ENCODE measurements at regions not wholly inside any gene's neighbourhood (a gene's known extent, or its start where the extent isn't known, plus 50 kb on each side); places are given as distances from the start of the nearest gene placed in this dataset.

DNA sequence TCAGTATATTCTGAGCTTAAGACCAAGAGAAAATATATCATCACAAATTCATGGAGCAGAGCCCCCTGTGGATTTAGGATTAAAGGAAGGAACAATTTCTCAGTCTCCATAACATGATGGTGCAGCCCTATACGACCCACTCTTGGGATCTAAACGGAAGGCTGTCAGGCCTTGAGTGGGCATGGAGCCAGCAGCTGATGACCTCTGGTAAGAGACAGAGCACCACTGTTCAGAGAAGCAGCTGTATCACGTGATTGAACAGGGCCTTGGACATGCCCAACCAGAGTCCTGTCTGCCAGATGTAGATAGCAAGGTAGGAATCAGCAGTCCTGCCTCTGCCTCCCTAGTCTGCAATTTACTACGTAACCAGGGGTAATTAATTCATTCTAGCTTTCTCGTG, 259.4 kb upstream of the POU3F2 start:
- TF ChIP-seq, protein P1, sequence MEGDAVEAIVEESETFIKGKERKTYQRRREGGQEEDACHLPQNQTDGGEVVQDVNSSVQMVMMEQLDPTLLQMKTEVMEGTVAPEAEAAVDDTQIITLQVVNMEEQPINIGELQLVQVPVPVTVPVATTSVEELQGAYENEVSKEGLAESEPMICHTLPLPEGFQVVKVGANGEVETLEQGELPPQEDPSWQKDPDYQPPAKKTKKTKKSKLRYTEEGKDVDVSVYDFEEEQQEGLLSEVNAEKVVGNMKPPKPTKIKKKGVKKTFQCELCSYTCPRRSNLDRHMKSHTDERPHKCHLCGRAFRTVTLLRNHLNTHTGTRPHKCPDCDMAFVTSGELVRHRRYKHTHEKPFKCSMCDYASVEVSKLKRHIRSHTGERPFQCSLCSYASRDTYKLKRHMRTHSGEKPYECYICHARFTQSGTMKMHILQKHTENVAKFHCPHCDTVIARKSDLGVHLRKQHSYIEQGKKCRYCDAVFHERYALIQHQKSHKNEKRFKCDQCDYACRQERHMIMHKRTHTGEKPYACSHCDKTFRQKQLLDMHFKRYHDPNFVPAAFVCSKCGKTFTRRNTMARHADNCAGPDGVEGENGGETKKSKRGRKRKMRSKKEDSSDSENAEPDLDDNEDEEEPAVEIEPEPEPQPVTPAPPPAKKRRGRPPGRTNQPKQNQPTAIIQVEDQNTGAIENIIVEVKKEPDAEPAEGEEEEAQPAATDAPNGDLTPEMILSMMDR (IDR thresholded peaks at IDR 0.05) = no peak
- Histone ChIP-seq H3K9me3 (no peaks in the 10 kb centered on the region), H3K36me3 (ENCODE audit: low read depth) (no peaks in the 10 kb centered on the region), H3K4me3 (no peak overlapping the region), H3K4me1 (ENCODE audit: low read depth) (peaks cover 18% of the 10 kb centered on the region)
- DNase-seq = peak; percentile 47 to 62 (median 52)
- intact Hi-C loops (cut with DNase I, micrococcal nuclease) = no loop called here
- peak; percentile 67 for ATAC-seq

DNA sequence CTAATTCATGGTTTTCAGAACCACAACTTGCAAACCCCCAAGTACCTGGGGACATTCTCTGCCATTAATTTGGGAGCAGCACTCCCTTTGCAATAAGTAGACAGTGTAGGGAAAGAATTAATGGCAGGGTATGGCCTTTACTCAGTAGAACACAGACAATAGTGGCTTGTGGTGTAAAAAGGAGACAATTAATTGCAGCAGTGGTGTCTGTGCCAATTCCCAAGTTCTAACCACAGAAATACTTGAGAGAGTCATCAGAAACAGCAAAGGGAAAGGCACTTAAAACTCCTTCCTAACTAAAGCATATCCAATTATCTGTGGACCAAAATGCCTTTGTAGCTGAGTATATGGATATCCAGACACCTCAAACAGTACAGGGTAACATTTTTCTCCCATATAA, 257.6 kb upstream of the POU3F2 start:
- Histone ChIP-seq H3K36me3 (ENCODE audit: low read depth) (no peaks in the 10 kb centered on the region), H3K9me3 (no peaks in the 10 kb centered on the region), H3K4me3 (no peak overlapping the region), H3K4me1 (ENCODE audit: low read depth) (peaks cover 18% of the 10 kb centered on the region)
- DNase-seq = no peak
- ATAC-seq = no peak
- intact Hi-C loops (cut with DNase I, micrococcal nuclease) = no loop called here
- TF ChIP-seq, protein P1 (IDR thresholded peaks at IDR 0.05) = no peak

GRCh38 chr6:98578016-98578415, 256.4 kb upstream of the POU3F2 start:
- peaks cover 12% of the 10 kb centered on the region for H3K4me1 ChIP-seq (ENCODE audit: low read depth)
- DNase-seq (no peak), ATAC-seq (no peak)
- no peak overlapping the region for H3K4me3 ChIP-seq
- no peaks in the 10 kb centered on the region for H3K36me3 ChIP-seq (ENCODE audit: low read depth)
- intact Hi-C loops (cut with DNase I, micrococcal nuclease) = no loop called here
- no peaks in the 10 kb centered on the region for H3K9me3 ChIP-seq
- TF ChIP-seq, protein P1 (IDR thresholded peaks at IDR 0.05) = no peak

DNA sequence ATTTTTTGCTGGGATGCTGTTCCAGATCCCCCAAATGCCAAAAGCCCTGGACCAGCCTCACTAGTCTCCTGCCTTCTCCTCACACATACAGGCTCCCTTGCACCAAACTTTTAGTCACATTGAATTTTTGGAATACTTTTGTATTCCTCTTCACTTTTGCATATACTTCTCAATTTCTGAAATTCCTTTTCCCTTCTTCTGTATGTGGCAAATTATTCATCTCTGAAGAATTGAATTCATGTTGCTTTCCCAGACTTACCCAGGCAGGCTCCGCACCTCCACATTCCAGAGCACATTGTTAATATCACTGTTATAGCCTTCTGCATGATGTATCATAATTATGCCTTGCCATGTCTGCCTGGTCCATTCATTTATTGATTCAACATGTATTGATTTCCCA, 255.3 kb upstream of the POU3F2 start:
- Histone ChIP-seq H3K4me1 (ENCODE audit: low read depth) (peaks cover 12% of the 10 kb centered on the region), H3K4me3 (no peak overlapping the region), H3K36me3 (ENCODE audit: low read depth) (no peaks in the 10 kb centered on the region), H3K9me3 (no peaks in the 10 kb centered on the region)
- no peak for DNase-seq
- intact Hi-C loops (cut with DNase I, micrococcal nuclease) = no loop called here
- TF ChIP-seq, protein P1 (IDR thresholded peaks at IDR 0.05) = no peak
- no peak for ATAC-seq

- no peaks in the 10 kb centered on the region for H3K9me3 ChIP-seq
- H3K4me1 ChIP-seq (ENCODE audit: low read depth) = peaks cover 3% of the 10 kb centered on the region
- TF ChIP-seq, protein P1 (IDR thresholded peaks at IDR 0.05) = no peak
- no peaks in the 10 kb centered on the region for H3K36me3 ChIP-seq (ENCODE audit: low read depth)
- ATAC-seq (no peak), DNase-seq (no peak)
- intact Hi-C loops (cut with DNase I, micrococcal nuclease) = no loop called here
- H3K4me3 ChIP-seq = no peak overlapping the region
Measured at GRCh38 chr6:98579941-98580340, 254.4 kb upstream of the POU3F2 start.

DNA sequence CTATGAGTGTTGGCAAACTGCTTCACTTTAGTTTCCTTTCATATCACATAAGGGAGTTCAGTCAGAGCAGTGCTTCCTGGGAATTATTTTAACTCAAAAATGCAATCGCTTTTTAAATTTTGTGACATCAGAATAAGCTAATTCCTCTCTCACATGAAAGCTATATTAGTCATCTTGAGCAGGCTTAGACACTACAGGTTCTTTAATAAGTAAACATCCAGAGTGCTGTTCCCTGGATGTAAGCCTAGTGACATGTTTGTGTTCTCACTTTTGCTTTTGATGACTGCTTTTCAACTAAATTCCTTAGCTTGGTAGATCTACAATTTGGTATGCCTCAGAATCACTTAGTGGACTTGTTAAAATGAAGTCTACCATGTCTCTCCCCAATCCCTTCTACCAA, 252.7 kb upstream of the POU3F2 start:
- H3K36me3 ChIP-seq (ENCODE audit: low read depth) = no peaks in the 10 kb centered on the region
- intact Hi-C loops (cut with DNase I, micrococcal nuclease) = no loop called here
- H3K9me3 ChIP-seq = no peaks in the 10 kb centered on the region
- no peaks in the 10 kb centered on the region for H3K4me1 ChIP-seq (ENCODE audit: low read depth)
- H3K4me3 ChIP-seq = no peak overlapping the region
- TF ChIP-seq, protein P1 (IDR thresholded peaks at IDR 0.05) = no peak
- no peak for DNase-seq
- ATAC-seq = no peak
